ENCODE measurements at regions not wholly inside any gene's neighbourhood (a gene's known extent, or its start where the extent isn't known, plus 50 kb on each side); places are given as distances from the start of the nearest gene placed in this dataset.

GRCh38 chr1:18037651-18038050 lies 69.9 kb upstream of the IGSF21 start:
- H3K9me3 ChIP-seq (replicated peaks), result no peaks in the 10 kb centered on the region
- H3K4me3 ChIP-seq, result no peak overlapping the region
- no peak for DNase-seq (ENCODE audit: low read depth in 1 of 2, low spot score in 2 of 2)
- H3K36me3 ChIP-seq, result no peaks in the 10 kb centered on the region
- 0 out of 2 replicates have a peak, but pooled peaks cover 7% of the 10 kb centered on the region for H3K27me3 ChIP-seq (replicated peaks)
- H3K4me1 ChIP-seq (replicated peaks), result no peaks in the 10 kb centered on the region
- no peak overlapping the region for H3K27ac ChIP-seq

- Histone ChIP-seq H3K4me1 (replicated peaks) (no peaks in the 10 kb centered on the region), H3K27ac (no peak overlapping the region), H3K9me3 (replicated peaks) (no peaks in the 10 kb centered on the region), H3K27me3 (replicated peaks) (0 out of 2 replicates have a peak, but pooled peaks cover 7% of the 10 kb centered on the region), H3K36me3 (no peaks in the 10 kb centered on the region), H3K4me3 (no peak overlapping the region)
- DNase-seq (ENCODE audit: low read depth in 1 of 2, low spot score in 2 of 2), result no peak
Measured at GRCh38 chr1:18038051-18038450, 69.5 kb upstream of the IGSF21 start.

GRCh38 chr1:18039102-18039501 lies 68.5 kb upstream of the IGSF21 start:
- DNase-seq (ENCODE audit: low read depth in 1 of 2, low spot score in 2 of 2), result no peak
- Histone ChIP-seq H3K4me3 (no peak overlapping the region), H3K4me1 (replicated peaks) (no peaks in the 10 kb centered on the region), H3K9me3 (replicated peaks) (no peaks in the 10 kb centered on the region), H3K27me3 (replicated peaks) (0 out of 2 replicates have a peak, but pooled peaks cover 7% of the 10 kb centered on the region), H3K36me3 (no peaks in the 10 kb centered on the region), H3K27ac (no peak overlapping the region)

- Histone ChIP-seq H3K4me3 (no peak overlapping the region), H3K27ac (no peak overlapping the region), H3K9me3 (replicated peaks) (no peaks in the 10 kb centered on the region), H3K4me1 (replicated peaks) (no peaks in the 10 kb centered on the region), H3K27me3 (replicated peaks) (peaks cover 7% of the 10 kb centered on the region; the same call in 1 of the 2 replicates), H3K36me3 (no peaks in the 10 kb centered on the region)
- DNase-seq (ENCODE audit: low read depth in 1 of 2, low spot score in 2 of 2), result no peak
Measured at GRCh38 chr1:18041102-18041501, 66.5 kb upstream of the IGSF21 start.

- H3K27me3 ChIP-seq (replicated peaks), result peaks cover 7% of the 10 kb centered on the region; the same call in 1 of the 2 replicates
- no peaks in the 10 kb centered on the region for H3K4me1 ChIP-seq (replicated peaks)
- H3K27ac ChIP-seq, result no peak overlapping the region
- DNase-seq (ENCODE audit: low read depth in 1 of 2, low spot score in 2 of 2), result no peak
- H3K4me3 ChIP-seq, result no peak overlapping the region
- no peaks in the 10 kb centered on the region for H3K9me3 ChIP-seq (replicated peaks)
- no peaks in the 10 kb centered on the region for H3K36me3 ChIP-seq
Measured at GRCh38 chr1:18041685-18042355, 65.8 kb upstream of the IGSF21 start.

- no peaks in the 10 kb centered on the region for H3K9me3 ChIP-seq (replicated peaks)
- no peak for DNase-seq (ENCODE audit: low read depth in 1 of 2, low spot score in 2 of 2)
- H3K27me3 ChIP-seq (replicated peaks), result peaks cover 7% of the 10 kb centered on the region; the same call in 1 of the 2 replicates
- H3K36me3 ChIP-seq, result no peaks in the 10 kb centered on the region
- H3K4me1 ChIP-seq (replicated peaks), result no peaks in the 10 kb centered on the region
- no peak overlapping the region for H3K27ac ChIP-seq
- H3K4me3 ChIP-seq, result no peak overlapping the region
Measured at GRCh38 chr1:18043871-18044270, 63.7 kb upstream of the IGSF21 start.

GRCh38 chr1:18045203-18045602 lies 62.4 kb upstream of the IGSF21 start:
- Histone ChIP-seq H3K27me3 (replicated peaks) (peaks cover 7% of the 10 kb centered on the region; the same call in 1 of the 2 replicates), H3K36me3 (no peaks in the 10 kb centered on the region), H3K27ac (no peak overlapping the region), H3K4me3 (no peak overlapping the region), H3K4me1 (replicated peaks) (no peaks in the 10 kb centered on the region), H3K9me3 (replicated peaks) (no peaks in the 10 kb centered on the region)
- no peak for DNase-seq (ENCODE audit: low read depth in 1 of 2, low spot score in 2 of 2)

GRCh38 chr1:18045621-18046020 lies 62.0 kb upstream of the IGSF21 start:
- H3K27me3 ChIP-seq (replicated peaks), result peaks cover 7% of the 10 kb centered on the region; the same call in 1 of the 2 replicates
- no peak overlapping the region for H3K4me3 ChIP-seq
- H3K36me3 ChIP-seq, result no peaks in the 10 kb centered on the region
- no peak for DNase-seq (ENCODE audit: low read depth in 1 of 2, low spot score in 2 of 2)
- no peaks in the 10 kb centered on the region for H3K4me1 ChIP-seq (replicated peaks)
- H3K27ac ChIP-seq, result no peak overlapping the region
- no peaks in the 10 kb centered on the region for H3K9me3 ChIP-seq (replicated peaks)

- Histone ChIP-seq H3K27me3 (replicated peaks) (peaks cover 7% of the 10 kb centered on the region; the same call in 1 of the 2 replicates), H3K36me3 (no peaks in the 10 kb centered on the region), H3K4me3 (no peak overlapping the region), H3K27ac (no peak overlapping the region), H3K4me1 (replicated peaks) (no peaks in the 10 kb centered on the region), H3K9me3 (replicated peaks) (no peaks in the 10 kb centered on the region)
- DNase-seq (ENCODE audit: low read depth in 1 of 2, low spot score in 2 of 2), result no peak
Measured at GRCh38 chr1:18047122-18047521, 60.5 kb upstream of the IGSF21 start.

GRCh38 chr1:18049228-18049627 lies 58.4 kb upstream of the IGSF21 start:
- no peak for DNase-seq (ENCODE audit: low read depth in 1 of 2, low spot score in 2 of 2)
- no peaks in the 10 kb centered on the region; the same call in 1 of the 2 replicates for H3K27me3 ChIP-seq (replicated peaks)
- H3K27ac ChIP-seq, result no peak overlapping the region
- H3K9me3 ChIP-seq (replicated peaks), result no peaks in the 10 kb centered on the region
- H3K4me1 ChIP-seq (replicated peaks), result no peaks in the 10 kb centered on the region
- no peak overlapping the region for H3K4me3 ChIP-seq
- no peaks in the 10 kb centered on the region for H3K36me3 ChIP-seq

GRCh38 chr1:18052671-18053070 lies 54.9 kb upstream of the IGSF21 start:
- Histone ChIP-seq H3K27me3 (replicated peaks) (0 out of 2 replicates have a peak, but pooled peaks cover 3% of the 10 kb centered on the region), H3K4me3 (no peak overlapping the region), H3K9me3 (replicated peaks) (no peaks in the 10 kb centered on the region), H3K27ac (no peak overlapping the region), H3K4me1 (replicated peaks) (no peaks in the 10 kb centered on the region), H3K36me3 (no peaks in the 10 kb centered on the region)
- DNase-seq (ENCODE audit: low read depth in 1 of 2, low spot score in 2 of 2), result no peak

- Histone ChIP-seq H3K36me3 (no peaks in the 10 kb centered on the region), H3K27me3 (replicated peaks) (peaks cover 7% of the 10 kb centered on the region; the same call in 1 of the 2 replicates), H3K27ac (no peak overlapping the region), H3K4me1 (replicated peaks) (no peaks in the 10 kb centered on the region), H3K4me3 (no peak overlapping the region), H3K9me3 (replicated peaks) (no peaks in the 10 kb centered on the region)
- DNase-seq (ENCODE audit: low read depth in 1 of 2, low spot score in 2 of 2), result no peak
Measured at GRCh38 chr1:18055156-18055555, 52.4 kb upstream of the IGSF21 start.

GRCh38 chr1:18056545-18056944 lies 51.1 kb upstream of the IGSF21 start:
- no peak for DNase-seq (ENCODE audit: low read depth in 1 of 2, low spot score in 2 of 2)
- no peaks in the 10 kb centered on the region for H3K9me3 ChIP-seq (replicated peaks)
- H3K27me3 ChIP-seq (replicated peaks), result peaks cover 7% of the 10 kb centered on the region; the same call in 1 of the 2 replicates
- H3K4me3 ChIP-seq, result no peak overlapping the region
- no peaks in the 10 kb centered on the region for H3K4me1 ChIP-seq (replicated peaks)
- no peaks in the 10 kb centered on the region for H3K36me3 ChIP-seq
- H3K27ac ChIP-seq, result no peak overlapping the region

GRCh38 chr1:18057623-18058022 lies 50.0 kb upstream of the IGSF21 start:
- H3K4me1 ChIP-seq (replicated peaks), result no peaks in the 10 kb centered on the region
- H3K27ac ChIP-seq, result no peak overlapping the region
- H3K36me3 ChIP-seq, result no peaks in the 10 kb centered on the region
- no peaks in the 10 kb centered on the region for H3K9me3 ChIP-seq (replicated peaks)
- no peak overlapping the region for H3K4me3 ChIP-seq
- peaks cover 7% of the 10 kb centered on the region; the same call in 1 of the 2 replicates for H3K27me3 ChIP-seq (replicated peaks)
- no peak for DNase-seq (ENCODE audit: low read depth in 1 of 2, low spot score in 2 of 2)

Data from SJSA1 (cell line).